ENCODE measurements at regions not wholly inside any gene's neighbourhood (a gene's known extent, or its start where the extent isn't known, plus 50 kb on each side); places are given as distances from the start of the nearest gene placed in this dataset.
"Not testable (repeated sequence)": the region's sequence is repeated elsewhere in the genome, so short reads cannot be mapped to it uniquely, and the experiment has no call there.

- ChIA-PET POLR2A (interaction anchor here (0.7 kb wide), 1 partner anchor 623 kb away, joined by 3 read pairs; no protein-coding TSS in a partner anchor), CTCF (interaction anchor here (2.4 kb wide), 1 partner anchor 106 kb away, joined by 8 read pairs; no protein-coding TSS in a partner anchor)
- peak; percentile 47 for DNase-seq (ENCODE audit: extremely low spot score)
- no peak for TF ChIP-seq CTCF (IDR thresholded peaks at IDR 0.05; ENCODE audit: control extremely low read depth, extremely low read depth, low read depth, missing control alignments)
Observed at GRCh38 chr1:182249201-182249676, 142.4 kb downstream of the GLUL start.

- ChIA-PET POLR2A (no interaction called here), CTCF (interaction anchor here (1.4 to 2.4 kb wide), 2 partner anchors 11 to 105 kb away, joined by 3 to 8 read pairs; no protein-coding TSS in a partner anchor)
- no peak for DNase-seq (ENCODE audit: extremely low spot score)
- TF ChIP-seq CTCF (IDR thresholded peaks at IDR 0.05; ENCODE audit: control extremely low read depth, extremely low read depth, low read depth, missing control alignments) = no peak
Observed at GRCh38 chr1:182248721-182249120, 142.9 kb downstream of the GLUL start.

GRCh38 chr1:182247813-182248212 is 143.8 kb downstream of the GLUL start:
- POLR2A ChIA-PET; DNase-seq (ENCODE audit: extremely low spot score): not testable (repeated sequence)
- CTCF ChIA-PET = interaction anchor here (1.4 to 2.4 kb wide), 2 partner anchors 12 to 104 kb away, joined by 3 to 8 read pairs; no protein-coding TSS in a partner anchor

- no peak for DNase-seq (ENCODE audit: extremely low spot score)
- ChIA-PET CTCF (no interaction called here), POLR2A (no interaction called here)
- no peak for TF ChIP-seq CTCF (IDR thresholded peaks at IDR 0.05; ENCODE audit: control extremely low read depth, extremely low read depth, low read depth, missing control alignments)
Observed at GRCh38 chr1:182246783-182247182, 144.8 kb downstream of the GLUL start.

- POLR2A ChIA-PET = no interaction called here
- no peak for TF ChIP-seq CTCF (IDR thresholded peaks at IDR 0.05; ENCODE audit: control extremely low read depth, extremely low read depth, low read depth, missing control alignments)
- no peak for DNase-seq (ENCODE audit: extremely low spot score)
- CTCF ChIA-PET = interaction anchor here (1.5 kb wide), 2 partner anchors 28 to 151 kb away, joined by 3 to 4 read pairs; no protein-coding TSS in a partner anchor
Observed at GRCh38 chr1:182245040-182245439, 146.6 kb downstream of the GLUL start.

GRCh38 chr1:182244451-182244850 is 147.1 kb downstream of the GLUL start:
- DNase-seq (ENCODE audit: extremely low spot score) = no peak
- TF ChIP-seq CTCF (IDR thresholded peaks at IDR 0.05; ENCODE audit: control extremely low read depth, extremely low read depth, low read depth, missing control alignments) = no peak
- ChIA-PET POLR2A (no interaction called here), CTCF (interaction anchor here (1.5 kb wide), 1 partner anchor 27 kb away, joined by 3 read pairs; no protein-coding TSS in a partner anchor)

- no peak for TF ChIP-seq CTCF (IDR thresholded peaks at IDR 0.05; ENCODE audit: control extremely low read depth, extremely low read depth, low read depth, missing control alignments)
- POLR2A ChIA-PET = no interaction called here
- no peak for DNase-seq (ENCODE audit: extremely low spot score)
- CTCF ChIA-PET = no interaction called here
Observed at GRCh38 chr1:182242641-182243040, 148.9 kb downstream of the GLUL start.

All from GM10248 (cell line).